NCI-H2196 (cell line): ENCODE measurements at regions not wholly inside any gene's neighbourhood (a gene's known extent, or its start where the extent isn't known, plus 50 kb on each side); places are given as distances from the start of the nearest gene placed in this dataset.
A peak's percentile ranks its signal among the peaks of the same experiment; 100 is the strongest.

Source experiments
- DNase-seq: peaks from one replicate; lab custom pipeline; 2025; ENCODE audit not compliant: unreplicated experiment; lab: John Stamatoyannopoulos, UW

GRCh38 chr7:32347244-32347828 lies 142.8 kb downstream of the LSM5 start:
- DNase-seq, result peak; percentile 14

- DNase-seq, result no peak
Observed at GRCh38 chr7:32346253-32346652, 143.9 kb downstream of the LSM5 start.

GRCh38 chr7:32336726-32337125 lies 153.5 kb downstream of the LSM5 start:
- no peak for DNase-seq

GRCh38 chr7:32335107-32335506 lies 155.1 kb downstream of the LSM5 start:
- DNase-seq, result no peak

- no peak for DNase-seq
Observed at GRCh38 chr7:32330602-32331001, 159.6 kb downstream of the LSM5 start.

GRCh38 chr7:32326078-32326477 lies 164.1 kb downstream of the LSM5 start:
- no peak for DNase-seq

- DNase-seq, result no peak
Observed at GRCh38 chr7:32323712-32324111, 166.5 kb downstream of the LSM5 start.

- DNase-seq, result no peak
Observed at GRCh38 chr7:32319012-32319382, 171.2 kb downstream of the LSM5 start.

GRCh38 chr7:32318300-32319011 lies 171.7 kb downstream of the LSM5 start:
- DNase-seq, result no peak

- DNase-seq, result no peak
Observed at GRCh38 chr7:32316839-32317238, 173.3 kb downstream of the LSM5 start.

GRCh38 chr7:32314761-32315160 lies 175.4 kb downstream of the LSM5 start:
- DNase-seq, result no peak

GRCh38 chr7:32301427-32301826 lies 188.8 kb downstream of the LSM5 start:
- DNase-seq, result no peak

GRCh38 chr7:32299133-32299702 lies 191.0 kb downstream of the LSM5 start:
- no peak for DNase-seq

GRCh38 chr7:32298408-32299132 lies 191.6 kb downstream of the LSM5 start:
- no peak for DNase-seq

GRCh38 chr7:32293833-32294232 lies 196.3 kb downstream of the LSM5 start:
- DNase-seq, result no peak

- DNase-seq, result peak; percentile 95
Observed at GRCh38 chr7:32289651-32290414, 200.3 kb downstream of the LSM5 start.

- DNase-seq, result no peak
Observed at GRCh38 chr7:32285698-32286097, 204.5 kb downstream of the LSM5 start.

- DNase-seq, result no peak
Observed at GRCh38 chr7:32283546-32283945, 206.6 kb downstream of the LSM5 start.

- no peak for DNase-seq
Observed at GRCh38 chr7:32279500-32279899, 209.3 kb upstream of the PDE1C start.

GRCh38 chr7:32275216-32276009 lies 205.2 kb upstream of the PDE1C start:
- no peak for DNase-seq
